ENCODE measurements at regions not wholly inside any gene's neighbourhood (a gene's known extent, or its start where the extent isn't known, plus 50 kb on each side); places are given as distances from the start of the nearest gene placed in this dataset.

GRCh38 chr10:130998046-130998435, 313.5 kb downstream of the TCERG1L start:
- Histone ChIP-seq H3K4me1 (ENCODE audit: insufficient read depth, low read length) (peaks cover 14% of the 10 kb centered on the region), H4K5ac (ENCODE audit: insufficient read length, low read depth, low read length) (no peak overlapping the region), H3K9ac (ENCODE audit: extremely low read depth, insufficient read length, low read length) (no peak overlapping the region), H3K4me2 (ENCODE audit: insufficient read depth, insufficient read length, low read length) (no peak overlapping the region), H4K20me1 (ENCODE audit: control insufficient read depth, insufficient read depth, insufficient read length) (no peaks in the 10 kb centered on the region), H2BK12ac (ENCODE audit: insufficient read length, low read depth, low read length) (no peak overlapping the region), H3K27ac (ENCODE audit: insufficient read length, low read depth, low read length) (no peak overlapping the region), H3K4ac (ENCODE audit: low read depth, low read length) (no peak overlapping the region), H3K23me2 (ENCODE audit: insufficient read length, low read depth, low read length, poor library complexity, severe bottlenecking) (no peaks in the 10 kb centered on the region), H2BK5ac (ENCODE audit: insufficient read length, low read length) (no peak overlapping the region), H2BK120ac (ENCODE audit: low read depth, low read length, poor library complexity, severe bottlenecking) (no peak overlapping the region), H3K79me1 (ENCODE audit: insufficient read depth, low read depth, low read length, poor library complexity, severe bottlenecking) (no peaks in the 10 kb centered on the region), H3T11ph (ENCODE audit: low read length) (no peak overlapping the region), H2AFZ (ENCODE audit: low read length) (no peak overlapping the region), H2BK15ac (ENCODE audit: low read depth, low read length) (no peak overlapping the region), H3K79me2 (ENCODE audit: insufficient read depth, low read length) (no peaks in the 10 kb centered on the region), H3K14ac (ENCODE audit: insufficient read depth, low read length) (no peak overlapping the region), H4K8ac (replicated peaks; ENCODE audit: insufficient read length, low read depth, low read length) (no peak overlapping the region), H2BK20ac (ENCODE audit: low read depth, low read length, poor library complexity, severe bottlenecking) (no peak overlapping the region), H3K56ac (ENCODE audit: insufficient read length, low read depth, low read length) (no peak overlapping the region), H4K91ac (ENCODE audit: insufficient read length, low read depth, low read length) (no peak overlapping the region), H3K23ac (ENCODE audit: insufficient read length, low read depth, low read length) (no peak overlapping the region), H3K9me3 (ENCODE audit: control insufficient read depth, low read depth, low read length) (no peaks in the 10 kb centered on the region), H3K27me3 (ENCODE audit: insufficient read depth, low read length) (no peaks in the 10 kb centered on the region), H2AK5ac (ENCODE audit: insufficient read length, low read length) (no peak overlapping the region), H3K18ac (ENCODE audit: insufficient read length, low read depth, low read length) (no peak overlapping the region)
- H3K36me3 Mint-ChIP-seq (ENCODE audit: insufficient read depth in 1 of 3, low read depth in 3 of 3), result peaks cover 4 to 20% (median 13%) of the 10 kb centered on the region in 3 experiments; a peak in 5 of 7 replicates
- H3K27ac Mint-ChIP-seq, result no peak overlapping the region
- H3K27me3 Mint-ChIP-seq (ENCODE audit: low read depth), result peaks cover 5% of the 10 kb centered on the region
- WGBS (ENCODE audit: extremely low coverage, insufficient read length, low lambda C conversion rate), result no CpG with 5 or more reads among the region's 5 CpGs
- peaks cover 12 to 30% of the 10 kb centered on the region in 2 experiments for H3K9me3 Mint-ChIP-seq
- DNase-seq, result no peak
- no peak overlapping the region for H3K4me3 Mint-ChIP-seq
- H3K4me1 Mint-ChIP-seq, result peaks cover 43 to 54% of the 10 kb centered on the region in 2 experiments
- TF ChIP-seq, protein P1, sequence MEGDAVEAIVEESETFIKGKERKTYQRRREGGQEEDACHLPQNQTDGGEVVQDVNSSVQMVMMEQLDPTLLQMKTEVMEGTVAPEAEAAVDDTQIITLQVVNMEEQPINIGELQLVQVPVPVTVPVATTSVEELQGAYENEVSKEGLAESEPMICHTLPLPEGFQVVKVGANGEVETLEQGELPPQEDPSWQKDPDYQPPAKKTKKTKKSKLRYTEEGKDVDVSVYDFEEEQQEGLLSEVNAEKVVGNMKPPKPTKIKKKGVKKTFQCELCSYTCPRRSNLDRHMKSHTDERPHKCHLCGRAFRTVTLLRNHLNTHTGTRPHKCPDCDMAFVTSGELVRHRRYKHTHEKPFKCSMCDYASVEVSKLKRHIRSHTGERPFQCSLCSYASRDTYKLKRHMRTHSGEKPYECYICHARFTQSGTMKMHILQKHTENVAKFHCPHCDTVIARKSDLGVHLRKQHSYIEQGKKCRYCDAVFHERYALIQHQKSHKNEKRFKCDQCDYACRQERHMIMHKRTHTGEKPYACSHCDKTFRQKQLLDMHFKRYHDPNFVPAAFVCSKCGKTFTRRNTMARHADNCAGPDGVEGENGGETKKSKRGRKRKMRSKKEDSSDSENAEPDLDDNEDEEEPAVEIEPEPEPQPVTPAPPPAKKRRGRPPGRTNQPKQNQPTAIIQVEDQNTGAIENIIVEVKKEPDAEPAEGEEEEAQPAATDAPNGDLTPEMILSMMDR (conservative IDR thresholded peaks at IDR 0.05), result no peak

All from H9 (cell line).